Liver (tissue), 3 donors: ENCODE measurements at regions not wholly inside any gene's neighbourhood (a gene's known extent, or its start where the extent isn't known, plus 50 kb on each side); places are given as distances from the start of the nearest gene placed in this dataset.
"Not testable (repeated sequence)": the region's sequence is repeated elsewhere in the genome, so short reads cannot be mapped to it uniquely, and the experiment has no call there.

Experiments
- FOXA1 ChIP-seq: IDR thresholded peaks from 2 replicates; pipeline ENCODE4 v1.6.1; 2016; ENCODE audit warnings: antibody characterized with exemption
- JUND ChIP-seq, 2 donors: IDR thresholded peaks; 2 replicates each; pipeline ENCODE4 v1.6.1; 2016; ENCODE audit warnings: antibody characterized with exemption in 2 of 2
- RAD21 ChIP-seq, 2 donors: IDR thresholded peaks; 2 replicates each; pipeline ENCODE4 v1.6.1; 2016; ENCODE audit warnings: antibody characterized with exemption in 2 of 2, mild to moderate bottlenecking in 2 of 2
- YY1 ChIP-seq: IDR thresholded peaks from 2 replicates; pipeline ENCODE4 v1.6.1; 2016; ENCODE audit warnings: antibody characterized with exemption, mild to moderate bottlenecking
- TF ChIP-seq, protein P1 (sequence below): fragments of 150-350 bp; IDR thresholded peaks from 2 replicates; pipeline ENCODE4 v1.5.1; 2017; ENCODE audit warnings: improper control_type of control experiment, low read depth, low read length; ENCODE audit not compliant: missing input control
- TF ChIP-seq, protein P2 (sequence below): IDR thresholded peaks from 2 replicates; pipeline ENCODE4 v1.6.1; 2016; ENCODE audit warnings: antibody characterized with exemption, mild to moderate bottlenecking
- TF ChIP-seq, protein P3 (sequence below): IDR thresholded peaks from 2 replicates; pipeline ENCODE4 v1.6.1; 2016; ENCODE audit warnings: antibody characterized with exemption
- donor health status: healthy.
- donor health status: healthy.

DNA sequence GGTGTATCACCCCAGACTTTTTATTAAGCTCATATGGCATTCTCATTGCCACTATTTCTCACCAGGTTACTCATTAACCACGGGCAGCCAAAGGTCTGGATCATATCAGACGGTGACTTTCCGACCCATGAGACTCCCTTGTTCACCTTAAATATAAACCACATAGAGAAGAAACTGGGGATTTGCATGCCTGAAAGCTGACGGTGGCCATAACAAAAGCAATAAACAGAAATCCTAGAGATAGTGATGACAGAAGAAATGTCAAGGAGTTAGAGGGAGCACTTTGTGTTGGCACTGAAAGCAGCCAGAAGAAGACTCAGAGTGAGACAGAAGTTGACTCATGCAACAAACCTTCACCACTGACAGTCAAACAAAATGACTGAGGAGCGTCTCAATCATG is 402.4 kb upstream of the SPATA31A3 start:
- TF ChIP-seq, protein P1, sequence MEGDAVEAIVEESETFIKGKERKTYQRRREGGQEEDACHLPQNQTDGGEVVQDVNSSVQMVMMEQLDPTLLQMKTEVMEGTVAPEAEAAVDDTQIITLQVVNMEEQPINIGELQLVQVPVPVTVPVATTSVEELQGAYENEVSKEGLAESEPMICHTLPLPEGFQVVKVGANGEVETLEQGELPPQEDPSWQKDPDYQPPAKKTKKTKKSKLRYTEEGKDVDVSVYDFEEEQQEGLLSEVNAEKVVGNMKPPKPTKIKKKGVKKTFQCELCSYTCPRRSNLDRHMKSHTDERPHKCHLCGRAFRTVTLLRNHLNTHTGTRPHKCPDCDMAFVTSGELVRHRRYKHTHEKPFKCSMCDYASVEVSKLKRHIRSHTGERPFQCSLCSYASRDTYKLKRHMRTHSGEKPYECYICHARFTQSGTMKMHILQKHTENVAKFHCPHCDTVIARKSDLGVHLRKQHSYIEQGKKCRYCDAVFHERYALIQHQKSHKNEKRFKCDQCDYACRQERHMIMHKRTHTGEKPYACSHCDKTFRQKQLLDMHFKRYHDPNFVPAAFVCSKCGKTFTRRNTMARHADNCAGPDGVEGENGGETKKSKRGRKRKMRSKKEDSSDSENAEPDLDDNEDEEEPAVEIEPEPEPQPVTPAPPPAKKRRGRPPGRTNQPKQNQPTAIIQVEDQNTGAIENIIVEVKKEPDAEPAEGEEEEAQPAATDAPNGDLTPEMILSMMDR = not testable (repeated sequence)
- TF ChIP-seq, protein P2, sequence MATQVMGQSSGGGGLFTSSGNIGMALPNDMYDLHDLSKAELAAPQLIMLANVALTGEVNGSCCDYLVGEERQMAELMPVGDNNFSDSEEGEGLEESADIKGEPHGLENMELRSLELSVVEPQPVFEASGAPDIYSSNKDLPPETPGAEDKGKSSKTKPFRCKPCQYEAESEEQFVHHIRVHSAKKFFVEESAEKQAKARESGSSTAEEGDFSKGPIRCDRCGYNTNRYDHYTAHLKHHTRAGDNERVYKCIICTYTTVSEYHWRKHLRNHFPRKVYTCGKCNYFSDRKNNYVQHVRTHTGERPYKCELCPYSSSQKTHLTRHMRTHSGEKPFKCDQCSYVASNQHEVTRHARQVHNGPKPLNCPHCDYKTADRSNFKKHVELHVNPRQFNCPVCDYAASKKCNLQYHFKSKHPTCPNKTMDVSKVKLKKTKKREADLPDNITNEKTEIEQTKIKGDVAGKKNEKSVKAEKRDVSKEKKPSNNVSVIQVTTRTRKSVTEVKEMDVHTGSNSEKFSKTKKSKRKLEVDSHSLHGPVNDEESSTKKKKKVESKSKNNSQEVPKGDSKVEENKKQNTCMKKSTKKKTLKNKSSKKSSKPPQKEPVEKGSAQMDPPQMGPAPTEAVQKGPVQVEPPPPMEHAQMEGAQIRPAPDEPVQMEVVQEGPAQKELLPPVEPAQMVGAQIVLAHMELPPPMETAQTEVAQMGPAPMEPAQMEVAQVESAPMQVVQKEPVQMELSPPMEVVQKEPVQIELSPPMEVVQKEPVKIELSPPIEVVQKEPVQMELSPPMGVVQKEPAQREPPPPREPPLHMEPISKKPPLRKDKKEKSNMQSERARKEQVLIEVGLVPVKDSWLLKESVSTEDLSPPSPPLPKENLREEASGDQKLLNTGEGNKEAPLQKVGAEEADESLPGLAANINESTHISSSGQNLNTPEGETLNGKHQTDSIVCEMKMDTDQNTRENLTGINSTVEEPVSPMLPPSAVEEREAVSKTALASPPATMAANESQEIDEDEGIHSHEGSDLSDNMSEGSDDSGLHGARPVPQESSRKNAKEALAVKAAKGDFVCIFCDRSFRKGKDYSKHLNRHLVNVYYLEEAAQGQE = not testable (repeated sequence)
- TF ChIP-seq FOXA1; YY1; JUND (IDR thresholded peaks at IDR 0.05); RAD21 (IDR thresholded peaks at IDR 0.05): not testable (repeated sequence)
- TF ChIP-seq, protein P3, sequence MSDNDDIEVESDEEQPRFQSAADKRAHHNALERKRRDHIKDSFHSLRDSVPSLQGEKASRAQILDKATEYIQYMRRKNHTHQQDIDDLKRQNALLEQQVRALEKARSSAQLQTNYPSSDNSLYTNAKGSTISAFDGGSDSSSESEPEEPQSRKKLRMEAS = not testable (repeated sequence)
